Endodermal cell (in vitro differentiated cells): ENCODE measurements at regions not wholly inside any gene's neighbourhood (a gene's known extent, or its start where the extent isn't known, plus 50 kb on each side); places are given as distances from the start of the nearest gene placed in this dataset.

Experiments used
- DNase-seq: peaks from one replicate; pipeline ENCODE4 v3.0.0-alpha.2; 2017
- H3K27ac ChIP-seq: 2 replicates; pipeline ENCODE4 v1.5.1; 2013; ENCODE audit warnings: mild to moderate bottlenecking, low read depth, low read length, moderate library complexity
- H3K27me3 ChIP-seq: 2 replicates; pipeline ENCODE4 v1.6.1; 2013; ENCODE audit warnings: mild to moderate bottlenecking, low read length, moderate library complexity; ENCODE audit not compliant: insufficient read depth, control insufficient read depth, poor library complexity, severe bottlenecking
- H3K36me3 ChIP-seq: 2 replicates; pipeline ENCODE4 v1.7.0; 2013; ENCODE audit warnings: mild to moderate bottlenecking, low read length, moderate library complexity; ENCODE audit not compliant: control insufficient read depth, insufficient read depth
- H3K4me1 ChIP-seq: one replicate; pipeline ENCODE4 v1.7.0; 2013; ENCODE audit warnings: low read length; ENCODE audit not compliant: control insufficient read depth, insufficient read depth
- H3K4me3 ChIP-seq: 2 replicates; pipeline ENCODE4 v1.5.1; 2013; ENCODE audit warnings: mild to moderate bottlenecking, low read length, moderate library complexity
- H3K9ac ChIP-seq: 2 replicates; pipeline ENCODE4 v1.6.1; 2013; ENCODE audit warnings: mild to moderate bottlenecking, low read length, moderate library complexity; ENCODE audit not compliant: poor library complexity, severe bottlenecking; ENCODE audit errors: extremely low read depth
- H3K9me3 ChIP-seq: 2 replicates; pipeline ENCODE4 v1.6.1; 2013; ENCODE audit warnings: mild to moderate bottlenecking, low read length, moderate library complexity; ENCODE audit not compliant: control insufficient read depth
- H3K27ac Mint-ChIP-seq: 2 replicates; pipeline ENCODE4 v1.8.0; 2020; ENCODE audit warnings: mixed read lengths
- H3K27me3 Mint-ChIP-seq: 2 replicates; pipeline ENCODE4 v1.8.0; 2021; ENCODE audit warnings: mild to moderate bottlenecking, mixed read lengths; ENCODE audit not compliant: insufficient read depth
- H3K36me3 Mint-ChIP-seq: 2 replicates; pipeline ENCODE4 v1.8.0; 2020; ENCODE audit warnings: low read depth, mixed read lengths
- H3K4me1 Mint-ChIP-seq: 2 replicates; pipeline ENCODE4 v1.8.0; 2020; ENCODE audit warnings: mixed read lengths
- H3K4me3 Mint-ChIP-seq: 2 replicates; pipeline ENCODE4 v1.8.0; 2020; ENCODE audit warnings: mild to moderate bottlenecking, moderate library complexity, mixed read lengths
- H3K9me3 Mint-ChIP-seq: 2 replicates; pipeline ENCODE4 v1.8.0; 2020; ENCODE audit warnings: mild to moderate bottlenecking, mixed read lengths
- WGBS, 2 experiments: methylation state at CpG; one replicate each; pipeline versions ENCODE4 v1.1.5 to v1.1.7; 2013; ENCODE audit warnings: missing lambda C conversion rate in 2 of 2, mixed read lengths in 1 of 2; ENCODE audit not compliant: insufficient coverage in 1 of 2, insufficient read length in 1 of 2; 5-methylcytosine and 5-hydroxymethylcytosine counted together
- TF ChIP-seq, protein P1 (sequence below): fragments of 200-600 bp; sonication (generic); conservative IDR thresholded peaks from 2 replicates; pipeline ENCODE4 v1.5.0; 2021; ENCODE audit warnings: antibody characterized with exemption, mild to moderate bottlenecking

DNA sequence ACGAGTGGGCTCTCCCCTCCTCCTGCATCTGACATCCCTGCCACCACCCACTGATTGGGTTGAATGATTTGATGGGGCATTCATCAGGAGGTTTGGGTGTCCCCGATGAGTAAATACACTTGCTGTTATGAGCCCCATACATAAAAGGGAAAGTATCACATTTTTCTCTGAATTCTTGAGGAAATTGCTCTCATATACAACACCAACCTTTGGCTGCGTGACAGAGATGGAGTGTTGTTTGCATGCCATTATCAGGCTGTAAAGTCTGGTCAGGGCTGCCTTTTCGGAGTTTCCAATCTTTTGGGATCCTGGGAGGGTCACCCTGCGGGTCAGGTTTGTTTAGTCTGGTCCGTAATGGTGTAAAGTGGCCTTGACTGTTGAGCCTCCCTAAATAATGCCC, 227.9 kb upstream of the SPRED2 start:
- H3K36me3 ChIP-seq, result no peaks in the 10 kb centered on the region
- H3K27ac Mint-ChIP-seq, result no peak overlapping the region
- H3K9me3 Mint-ChIP-seq, result no peaks in the 10 kb centered on the region
- no peak overlapping the region for H3K9ac ChIP-seq
- no peak for DNase-seq
- no peak overlapping the region for H3K27ac ChIP-seq
- WGBS, 2 experiments, result 85 to 87% methylated on average over 5 to 6 of the region's 6 CpGs
- H3K4me1 Mint-ChIP-seq, result peaks cover 17% of the 10 kb centered on the region
- TF ChIP-seq, protein P1, sequence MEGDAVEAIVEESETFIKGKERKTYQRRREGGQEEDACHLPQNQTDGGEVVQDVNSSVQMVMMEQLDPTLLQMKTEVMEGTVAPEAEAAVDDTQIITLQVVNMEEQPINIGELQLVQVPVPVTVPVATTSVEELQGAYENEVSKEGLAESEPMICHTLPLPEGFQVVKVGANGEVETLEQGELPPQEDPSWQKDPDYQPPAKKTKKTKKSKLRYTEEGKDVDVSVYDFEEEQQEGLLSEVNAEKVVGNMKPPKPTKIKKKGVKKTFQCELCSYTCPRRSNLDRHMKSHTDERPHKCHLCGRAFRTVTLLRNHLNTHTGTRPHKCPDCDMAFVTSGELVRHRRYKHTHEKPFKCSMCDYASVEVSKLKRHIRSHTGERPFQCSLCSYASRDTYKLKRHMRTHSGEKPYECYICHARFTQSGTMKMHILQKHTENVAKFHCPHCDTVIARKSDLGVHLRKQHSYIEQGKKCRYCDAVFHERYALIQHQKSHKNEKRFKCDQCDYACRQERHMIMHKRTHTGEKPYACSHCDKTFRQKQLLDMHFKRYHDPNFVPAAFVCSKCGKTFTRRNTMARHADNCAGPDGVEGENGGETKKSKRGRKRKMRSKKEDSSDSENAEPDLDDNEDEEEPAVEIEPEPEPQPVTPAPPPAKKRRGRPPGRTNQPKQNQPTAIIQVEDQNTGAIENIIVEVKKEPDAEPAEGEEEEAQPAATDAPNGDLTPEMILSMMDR, result no peak
- H3K4me1 ChIP-seq, result no peaks in the 10 kb centered on the region
- H3K9me3 ChIP-seq, result no peaks in the 10 kb centered on the region
- H3K27me3 Mint-ChIP-seq, result peaks cover 37% of the 10 kb centered on the region
- no peak overlapping the region for H3K4me3 ChIP-seq
- no peak overlapping the region for H3K4me3 Mint-ChIP-seq
- H3K27me3 ChIP-seq, result peaks cover 15% of the 10 kb centered on the region
- H3K36me3 Mint-ChIP-seq, result no peaks in the 10 kb centered on the region

DNA sequence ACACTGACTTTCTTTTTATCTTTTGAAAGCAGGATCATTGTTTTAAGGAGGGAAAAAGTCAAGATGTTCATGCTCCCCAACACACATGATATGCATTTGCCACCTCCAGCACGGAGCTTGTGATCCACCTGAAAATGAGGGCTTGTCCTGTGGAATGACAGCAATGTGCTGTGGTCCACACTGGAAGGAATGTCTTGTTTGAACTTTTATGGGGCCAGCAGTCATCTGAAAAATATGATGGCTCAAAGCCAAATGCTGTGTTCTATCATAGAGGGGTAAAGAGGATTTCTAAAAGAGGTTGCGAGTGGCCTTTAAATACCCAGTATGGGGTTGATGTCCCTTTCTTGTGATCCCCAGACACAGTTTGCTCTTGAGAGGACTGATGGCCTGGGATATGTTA, 226.5 kb upstream of the SPRED2 start:
- peaks cover 17% of the 10 kb centered on the region for H3K4me1 Mint-ChIP-seq
- H3K36me3 Mint-ChIP-seq, result no peaks in the 10 kb centered on the region
- no peaks in the 10 kb centered on the region for H3K9me3 Mint-ChIP-seq
- H3K27ac Mint-ChIP-seq, result no peak overlapping the region
- TF ChIP-seq, protein P1, result no peak
- DNase-seq, result no peak
- peaks cover 30% of the 10 kb centered on the region for H3K27me3 Mint-ChIP-seq
- no peak overlapping the region for H3K4me3 ChIP-seq
- peaks cover 13% of the 10 kb centered on the region for H3K27me3 ChIP-seq
- no peak overlapping the region for H3K27ac ChIP-seq
- H3K36me3 ChIP-seq, result no peaks in the 10 kb centered on the region
- WGBS, 2 experiments, result 90 to 100% methylated on average over 2 of the region's 2 CpGs
- no peak overlapping the region for H3K4me3 Mint-ChIP-seq
- no peaks in the 10 kb centered on the region for H3K9me3 ChIP-seq
- H3K4me1 ChIP-seq, result no peaks in the 10 kb centered on the region
- no peak overlapping the region for H3K9ac ChIP-seq

DNA sequence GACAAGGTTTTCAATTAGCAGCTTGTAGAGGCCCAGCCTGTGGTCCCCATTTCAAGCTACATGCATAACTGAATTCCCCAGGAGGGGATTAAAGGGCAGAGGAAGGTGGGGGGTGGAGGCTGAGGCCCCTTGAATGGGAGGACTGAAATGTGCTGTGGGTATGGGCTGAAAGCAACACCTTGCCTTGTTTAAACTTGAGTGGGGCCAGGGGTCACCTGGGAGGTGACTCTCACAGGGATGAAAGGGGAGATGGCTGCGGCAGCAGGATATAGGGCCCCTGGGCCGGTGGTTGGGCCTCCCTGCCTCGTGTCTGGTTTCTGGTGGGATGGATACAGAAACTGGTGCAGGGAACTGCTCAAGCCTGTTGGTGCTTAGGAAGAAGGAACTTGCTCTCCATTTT, 225.9 kb upstream of the SPRED2 start:
- Histone ChIP-seq H3K4me1 (no peaks in the 10 kb centered on the region), H3K4me3 (no peak overlapping the region), H3K9ac (no peak overlapping the region), H3K9me3 (no peaks in the 10 kb centered on the region), H3K27me3 (peaks cover 7% of the 10 kb centered on the region), H3K36me3 (no peaks in the 10 kb centered on the region), H3K27ac (no peak overlapping the region)
- TF ChIP-seq, protein P1, result no peak
- Mint-ChIP-seq H3K4me3 (no peak overlapping the region), H3K36me3 (no peaks in the 10 kb centered on the region), H3K4me1 (peaks cover 17% of the 10 kb centered on the region), H3K27me3 (peaks cover 24% of the 10 kb centered on the region), H3K9me3 (no peaks in the 10 kb centered on the region), H3K27ac (no peak overlapping the region)
- no peak for DNase-seq
- 89% methylated on average over 3 of the region's 3 CpGs; no CpG with 5 or more reads in 1 of the 2 experiments for WGBS, 2 experiments
